ENCODE measurements at regions not wholly inside any gene's neighbourhood (a gene's known extent, or its start where the extent isn't known, plus 50 kb on each side); places are given as distances from the start of the nearest gene placed in this dataset.

GRCh38 chr1:232409584-232409983 is 220.3 kb downstream of the SIPA1L2 start:
- DNase-seq, result no peak

DNA sequence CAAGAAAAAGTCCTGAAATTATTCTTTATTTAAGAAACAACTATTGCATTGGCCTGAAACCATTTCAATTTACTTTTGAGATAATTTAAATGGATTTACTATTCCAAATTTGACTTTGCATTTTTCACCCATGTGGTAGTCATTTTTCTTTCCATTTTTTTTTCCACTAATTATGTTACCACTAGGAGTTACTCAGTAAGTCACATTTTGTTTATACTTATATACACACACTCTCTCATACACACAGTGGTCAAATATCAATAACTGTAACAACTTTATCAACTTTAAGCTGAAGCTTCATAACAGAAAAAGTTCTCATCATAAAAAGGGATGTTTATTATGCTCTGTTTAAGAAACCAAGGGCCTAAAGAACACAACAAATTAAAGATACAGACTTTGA is 222.8 kb downstream of the SIPA1L2 start:
- DNase-seq, result no peak

GRCh38 chr1:232405781-232406180 is 224.2 kb downstream of the SIPA1L2 start:
- no peak for DNase-seq

GRCh38 chr1:232404981-232405731 is 224.8 kb downstream of the SIPA1L2 start:
- no peak for DNase-seq

GRCh38 chr1:232404227-232404626 is 225.7 kb downstream of the SIPA1L2 start:
- DNase-seq, result no peak

DNA sequence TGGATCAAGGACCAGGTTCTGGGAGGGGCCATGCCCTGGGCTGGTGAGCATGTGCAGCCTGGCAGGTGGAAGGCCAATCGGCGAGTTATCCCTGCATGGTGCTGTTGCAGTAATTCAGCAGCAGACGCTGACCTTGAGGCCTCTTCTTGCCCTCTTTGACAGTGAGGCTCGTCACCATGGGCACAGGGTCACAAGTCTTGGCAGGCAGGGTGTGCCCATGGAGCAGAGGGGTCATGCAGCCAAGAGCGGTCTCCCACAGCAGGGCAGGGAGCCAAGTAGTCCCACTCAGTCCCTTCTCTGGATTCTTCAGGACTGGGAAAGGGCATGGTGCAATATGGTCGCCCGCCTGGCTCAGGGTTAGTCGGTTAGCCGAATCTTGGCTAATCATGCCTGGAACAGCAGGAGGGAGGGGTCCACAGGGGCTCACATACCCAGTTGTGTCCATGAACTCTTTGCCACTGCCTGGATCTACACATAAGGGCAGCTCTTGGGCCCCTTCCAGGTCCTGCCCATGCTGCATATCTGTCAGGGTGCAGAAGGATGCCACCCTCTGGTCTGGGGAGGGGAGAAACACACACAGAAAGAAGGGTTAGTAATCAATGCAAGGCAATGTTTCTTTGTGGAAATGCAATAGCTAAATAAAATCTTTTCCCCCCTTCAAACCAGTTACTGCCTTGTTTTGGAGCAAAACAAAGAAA is 226.8 kb downstream of the SIPA1L2 start:
- DNase-seq, result no peak

DNA sequence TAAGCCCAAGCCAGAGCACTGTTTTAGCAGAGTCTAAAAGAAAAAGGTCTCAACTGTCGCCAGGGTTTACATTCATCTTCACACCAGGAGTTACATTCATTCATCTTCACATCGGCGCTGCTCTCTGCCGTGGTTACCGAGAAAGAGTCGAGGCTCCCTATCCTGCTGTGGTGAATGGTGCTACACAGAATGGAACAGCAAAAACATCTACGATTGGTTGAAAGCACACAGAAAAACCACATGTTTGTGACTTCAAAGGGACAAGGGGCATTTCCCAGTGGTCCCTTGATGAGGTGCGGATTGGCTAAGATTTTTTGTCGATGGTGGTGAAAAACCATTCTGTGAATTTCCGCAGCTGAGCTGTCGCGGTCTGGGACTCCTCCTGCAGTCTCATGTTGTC is 231.1 kb downstream of the SIPA1L2 start:
- DNase-seq, result no peak

DNA sequence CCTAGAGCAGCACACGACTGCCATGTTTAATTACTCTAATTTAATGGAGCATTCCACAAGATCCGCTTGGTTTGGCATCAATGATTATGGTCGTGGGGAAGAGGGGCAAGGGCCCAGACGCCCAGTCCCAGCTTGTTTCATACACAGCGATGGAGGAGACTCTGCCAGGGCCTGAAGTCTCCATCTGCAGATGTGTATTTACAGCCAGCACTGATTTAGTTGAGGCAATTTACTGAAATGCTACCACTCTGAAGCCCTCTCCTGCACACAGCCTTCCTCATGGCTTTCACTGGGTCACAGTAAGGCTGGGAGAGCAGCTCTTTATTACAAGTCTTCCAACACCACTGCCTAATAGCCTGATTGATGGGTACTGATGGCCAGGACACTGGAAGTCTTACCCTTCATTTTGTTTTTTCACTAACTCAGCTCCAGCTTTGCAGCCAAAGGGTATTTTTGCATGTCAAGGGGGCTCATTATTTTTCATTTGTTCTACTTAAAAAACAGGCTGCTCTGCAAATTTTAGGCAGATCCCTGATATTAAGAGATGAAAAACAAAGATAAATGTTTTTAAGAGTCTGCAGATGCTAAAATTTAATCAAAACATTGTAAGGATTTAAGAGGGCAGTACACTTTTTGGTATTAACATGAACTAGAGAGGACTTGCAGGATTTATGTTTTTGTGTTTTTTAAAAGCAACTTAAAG is 236.3 kb downstream of the SIPA1L2 start:
- DNase-seq, result no peak

- no peak for DNase-seq
Observed at GRCh38 chr1:232393010-232393409, 236.9 kb downstream of the SIPA1L2 start.

DNA sequence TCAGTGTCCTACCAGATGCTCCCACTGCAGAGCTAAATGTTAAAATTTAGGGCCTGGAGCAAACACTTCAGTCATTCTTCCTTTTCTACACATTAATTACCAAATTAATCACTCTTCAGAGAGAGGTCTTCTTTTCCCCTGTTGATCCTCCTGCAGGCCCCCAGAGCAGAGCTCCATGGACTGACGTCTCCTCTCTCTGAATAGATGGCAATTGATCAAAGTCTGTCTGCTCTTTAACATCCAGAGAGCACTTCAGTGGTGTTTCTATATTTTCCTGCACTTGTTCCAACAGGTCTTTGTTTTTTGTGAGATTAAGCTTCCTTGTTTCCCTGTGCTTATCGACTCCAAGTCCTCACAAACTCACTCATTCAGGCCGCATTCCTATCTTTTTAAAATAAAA is 239.3 kb downstream of the SIPA1L2 start:
- DNase-seq, result no peak

DNA sequence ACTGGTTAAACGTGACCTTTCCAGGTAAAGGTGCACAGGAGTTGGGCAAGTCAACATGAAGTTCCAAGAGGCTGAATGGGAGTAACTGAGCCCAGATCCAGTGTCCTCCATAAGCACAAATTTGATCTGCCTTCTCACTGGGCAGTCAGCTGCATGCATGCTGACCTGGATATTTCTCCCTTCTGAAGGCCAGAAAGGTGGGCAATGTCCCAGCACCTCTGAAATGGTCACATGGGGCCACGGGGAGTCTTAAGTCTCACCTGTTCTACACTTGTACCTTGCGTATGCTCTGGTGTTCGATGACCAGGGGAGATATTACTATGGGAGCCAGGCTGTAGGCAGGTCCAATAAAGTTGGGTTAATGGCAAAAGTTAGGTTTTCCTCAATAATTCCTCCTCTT is 240.2 kb downstream of the SIPA1L2 start:
- DNase-seq, result no peak

DNA sequence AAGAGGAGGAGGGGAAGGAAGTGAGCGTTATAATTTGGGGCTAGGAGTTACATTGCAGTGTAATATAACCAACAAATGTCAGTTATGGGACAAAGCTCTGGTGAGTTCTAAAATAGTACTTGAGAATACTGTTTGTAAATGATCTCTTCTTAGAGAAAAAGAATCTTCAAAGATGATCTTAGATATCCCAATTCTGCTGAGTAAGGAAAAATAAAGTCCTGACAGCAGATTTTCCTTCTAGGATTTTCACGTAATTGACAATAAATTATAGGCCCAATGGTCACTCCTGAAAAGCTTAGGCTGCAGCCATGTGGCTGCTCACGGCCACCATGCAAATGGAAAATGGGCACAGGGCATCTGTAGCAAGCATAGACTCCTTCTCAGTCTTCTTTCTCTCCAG is 241.6 kb downstream of the SIPA1L2 start:
- DNase-seq, result no peak

- DNase-seq, result no peak
Observed at GRCh38 chr1:232386721-232387510, 243.0 kb downstream of the SIPA1L2 start.

GRCh38 chr1:232386294-232386693 is 243.6 kb downstream of the SIPA1L2 start:
- no peak for DNase-seq

DNA sequence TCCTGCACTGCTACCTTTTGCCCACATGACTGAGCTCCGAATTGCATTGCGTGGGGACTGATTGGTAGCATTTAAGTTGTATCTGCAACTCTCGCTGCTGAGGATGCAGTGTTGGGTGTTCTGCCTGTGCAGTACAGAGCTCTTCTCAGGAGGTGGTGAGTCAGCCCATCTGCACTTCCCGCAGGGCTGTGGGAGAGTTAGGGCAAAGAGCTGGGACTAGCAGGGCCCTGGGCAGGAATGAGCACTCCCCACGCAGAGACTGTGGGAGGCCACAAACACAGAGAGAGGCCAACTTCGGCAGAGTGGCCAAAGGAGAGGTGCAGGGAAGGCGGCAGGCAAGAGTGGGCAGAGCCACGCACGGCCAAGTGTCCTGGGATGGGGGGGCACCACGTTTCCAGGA is 244.7 kb downstream of the SIPA1L2 start:
- DNase-seq, result no peak

DNA sequence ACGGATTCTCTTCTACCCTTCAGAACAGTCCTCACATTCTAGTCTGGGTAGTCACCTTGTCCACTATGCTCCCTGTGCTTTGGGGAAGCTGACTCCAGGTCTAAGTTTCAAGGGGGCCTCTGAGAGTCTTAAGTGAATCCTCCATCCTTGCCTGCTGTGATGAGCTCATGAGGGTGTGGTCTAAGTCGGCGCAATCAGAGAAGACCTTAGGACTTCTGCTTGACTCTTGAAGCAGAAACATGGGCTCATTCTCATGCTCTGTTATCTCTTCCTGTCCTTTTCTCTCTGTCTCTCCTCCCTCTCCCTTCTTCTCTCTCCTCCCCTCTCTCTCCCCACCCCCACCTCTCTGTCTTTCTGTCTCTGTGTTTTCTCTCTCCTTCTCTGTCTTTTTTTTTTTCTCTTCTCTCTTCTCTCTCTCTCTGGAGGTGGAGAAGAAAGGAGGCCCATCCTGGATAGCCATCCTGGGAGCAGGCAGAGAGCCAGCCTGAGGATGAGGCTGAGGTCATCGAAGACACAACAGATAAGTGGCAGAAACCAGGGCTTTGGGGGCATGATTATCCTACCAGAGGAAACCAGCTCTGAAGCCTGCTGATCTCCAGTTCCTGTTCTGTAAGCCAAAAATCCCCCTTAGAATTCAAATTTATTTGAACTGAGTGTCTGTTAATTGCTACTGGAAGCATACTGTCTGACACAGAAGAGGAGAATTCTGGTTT is 245.6 kb downstream of the SIPA1L2 start:
- no peak for DNase-seq

DNA sequence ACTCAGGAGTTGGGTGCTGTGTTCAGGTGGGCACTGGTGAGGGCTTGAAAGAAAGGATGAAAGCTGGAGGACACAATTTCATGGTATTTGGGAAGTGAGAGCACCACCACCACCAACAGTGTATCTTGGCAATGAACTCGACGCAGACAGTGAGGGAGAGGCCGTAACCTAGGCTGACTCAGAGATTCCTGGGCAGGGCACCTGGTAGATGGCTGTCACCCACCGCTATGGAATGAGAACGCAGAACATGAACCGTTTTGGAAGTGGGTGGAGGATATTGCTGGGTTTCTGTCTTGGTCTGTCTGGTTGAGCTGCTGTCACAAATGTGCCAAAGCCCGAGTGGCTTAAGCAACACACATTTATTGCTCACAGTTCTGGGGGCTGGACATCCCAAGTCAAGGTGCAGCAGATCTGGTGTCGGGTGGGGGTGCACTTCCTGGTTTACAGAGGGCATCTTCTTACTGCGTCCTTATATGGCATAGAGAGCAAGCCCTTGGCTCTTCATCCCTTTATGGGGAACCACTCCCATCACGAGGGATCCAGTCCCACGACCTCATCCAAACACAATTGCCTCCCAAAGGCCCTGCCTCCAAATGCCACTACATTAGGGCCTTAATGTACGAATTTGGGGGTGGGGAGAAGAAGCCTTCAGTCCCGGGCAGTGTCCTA is 246.3 kb downstream of the SIPA1L2 start:
- DNase-seq, result no peak

DNA sequence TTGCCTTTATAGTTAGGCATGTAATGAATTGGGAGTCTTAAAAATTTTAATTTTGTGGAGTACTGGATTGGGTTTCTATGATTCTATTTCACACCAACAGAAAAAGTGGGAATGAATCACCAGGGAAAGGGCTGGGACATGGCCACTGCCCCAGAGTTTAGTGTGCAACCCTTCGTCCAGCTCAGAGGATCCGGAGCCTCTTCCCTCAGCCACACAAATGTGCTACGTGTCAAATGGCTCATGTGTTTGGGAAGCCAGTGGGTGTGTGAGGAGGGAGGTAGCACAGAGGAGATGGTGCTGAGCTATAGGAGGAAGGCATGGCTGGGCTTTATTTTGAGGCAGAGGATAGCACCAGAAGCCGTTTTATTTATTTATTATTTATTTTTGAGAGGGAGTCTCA is 247.3 kb downstream of the SIPA1L2 start:
- DNase-seq, result no peak

DNA sequence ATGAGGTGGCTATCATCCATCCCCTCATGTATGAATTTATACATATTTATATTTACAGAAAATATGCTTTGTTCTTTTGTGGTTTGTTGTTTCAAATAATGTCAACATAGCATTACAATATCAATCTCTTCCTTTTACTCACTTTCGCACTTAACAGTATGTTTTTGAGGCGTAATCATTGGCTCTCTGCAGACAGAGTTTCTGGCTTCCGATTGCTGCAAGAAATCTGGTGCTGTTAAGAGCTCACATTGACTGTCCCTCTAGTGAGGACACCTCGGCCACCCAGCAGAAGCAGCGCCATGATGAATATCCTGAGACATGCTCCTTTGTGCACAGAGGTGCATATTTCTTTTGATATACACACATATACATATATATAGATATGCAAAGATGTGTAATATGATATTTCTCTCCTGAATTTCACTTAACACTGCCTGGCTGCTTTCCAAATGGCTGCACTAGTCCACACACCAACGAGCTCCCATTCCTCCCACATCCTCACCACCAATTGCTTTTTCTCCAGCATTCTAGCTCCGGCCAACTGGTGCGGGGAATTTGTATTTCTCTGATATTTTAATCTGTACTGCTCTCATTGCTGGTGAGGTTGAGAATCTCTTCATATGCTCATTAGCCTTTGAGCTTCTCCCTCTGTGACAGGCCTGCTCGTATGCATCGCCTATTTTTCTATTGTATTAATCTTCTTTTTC is 248.4 kb downstream of the SIPA1L2 start:
- no peak for DNase-seq

GRCh38 chr1:232380596-232380995 is 249.3 kb downstream of the SIPA1L2 start:
- DNase-seq, result no peak

- no peak for DNase-seq
Observed at GRCh38 chr1:232380131-232380530, 249.8 kb downstream of the SIPA1L2 start.
